Effector CD8-positive, alpha-beta T cell (primary cell): ENCODE measurements at regions not wholly inside any gene's neighbourhood (a gene's known extent, or its start where the extent isn't known, plus 50 kb on each side); places are given as distances from the start of the nearest gene placed in this dataset.
"Not testable (repeated sequence)": the region's sequence is repeated elsewhere in the genome, so short reads cannot be mapped to it uniquely, and the experiment has no call there.

Source experiments
- DNase-seq: peaks from one replicate; lab custom pipeline; 2025; lab: John Stamatoyannopoulos, UW

DNA sequence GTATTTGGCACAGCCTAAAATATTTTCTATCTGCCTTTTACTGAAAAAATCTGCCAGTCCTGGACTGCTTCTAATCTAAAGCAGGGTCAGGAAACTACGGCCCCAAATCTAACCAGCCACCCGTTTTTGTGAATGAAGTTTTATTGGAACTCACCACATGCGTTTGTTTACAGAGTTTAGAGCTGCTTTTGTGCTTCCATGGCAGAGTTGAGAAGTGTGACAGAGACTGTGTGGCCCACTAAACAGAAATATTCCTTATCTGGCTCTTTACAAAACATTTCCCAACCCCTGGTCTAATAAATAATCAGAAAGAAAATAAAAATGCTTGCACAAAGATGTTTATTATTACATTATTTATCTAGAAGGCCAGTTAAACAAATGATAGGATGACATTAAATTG, 110.2 kb downstream of the COPRS start:
- no peak for DNase-seq

DNA sequence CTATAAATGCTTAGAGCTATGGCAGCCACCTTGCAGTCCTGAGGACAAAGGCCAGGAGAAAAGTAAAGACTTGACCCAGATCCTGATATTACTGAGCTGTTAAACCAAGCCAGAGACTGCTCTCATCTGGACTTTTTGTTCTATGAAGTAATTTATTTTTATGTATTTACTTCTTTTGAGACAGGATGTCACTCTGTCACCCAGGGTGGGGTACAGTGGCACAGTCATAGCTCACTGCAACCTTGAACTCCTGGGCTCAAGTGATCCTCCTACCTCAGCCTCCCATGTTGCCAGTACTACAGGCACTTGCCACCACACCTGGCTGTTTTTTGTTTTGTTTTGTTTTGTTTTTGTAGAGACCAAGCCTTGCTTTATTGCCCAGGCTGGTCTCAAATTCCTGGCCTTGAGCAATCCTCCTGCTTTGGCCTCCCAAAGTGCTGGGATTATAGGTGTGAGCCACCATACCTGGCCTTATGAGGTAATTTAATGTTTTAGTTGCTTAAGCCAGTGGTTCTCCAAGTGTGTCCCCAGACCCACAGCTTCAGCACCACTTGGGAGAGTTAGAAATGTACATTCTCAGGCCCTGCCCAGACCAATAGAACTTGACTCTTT, 112.1 kb downstream of the COPRS start:
- no peak for DNase-seq

DNA sequence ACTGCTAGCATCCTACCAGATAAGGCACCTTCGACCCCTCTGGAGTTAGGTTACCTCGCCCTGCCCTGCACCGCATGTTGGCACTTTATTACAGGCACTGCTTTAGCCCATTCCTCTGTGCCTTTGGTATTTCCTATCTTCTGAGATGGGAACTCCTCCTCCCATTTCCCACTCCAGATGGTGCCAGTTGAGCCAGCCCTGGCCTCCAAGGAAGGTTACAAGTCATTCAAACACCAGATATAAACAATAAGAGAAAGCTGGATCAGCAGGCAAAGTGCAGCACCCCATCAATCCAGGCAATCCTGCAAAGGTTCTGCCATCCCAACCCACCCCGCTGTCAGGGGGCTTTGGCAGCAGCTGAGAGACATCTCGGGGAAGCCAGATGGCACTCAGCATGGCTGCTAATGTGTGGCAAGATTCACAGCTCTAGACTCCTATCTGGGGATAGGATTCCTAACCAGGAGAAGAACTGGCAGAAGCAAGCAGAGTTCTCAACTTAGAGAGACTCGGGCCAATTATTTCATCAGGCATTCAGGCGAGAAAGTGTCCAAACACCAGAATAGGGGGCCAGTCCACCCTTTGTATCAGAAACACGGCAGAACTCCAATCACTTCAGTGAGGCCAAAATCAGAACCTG, 113.0 kb downstream of the COPRS start:
- no peak for DNase-seq

DNA sequence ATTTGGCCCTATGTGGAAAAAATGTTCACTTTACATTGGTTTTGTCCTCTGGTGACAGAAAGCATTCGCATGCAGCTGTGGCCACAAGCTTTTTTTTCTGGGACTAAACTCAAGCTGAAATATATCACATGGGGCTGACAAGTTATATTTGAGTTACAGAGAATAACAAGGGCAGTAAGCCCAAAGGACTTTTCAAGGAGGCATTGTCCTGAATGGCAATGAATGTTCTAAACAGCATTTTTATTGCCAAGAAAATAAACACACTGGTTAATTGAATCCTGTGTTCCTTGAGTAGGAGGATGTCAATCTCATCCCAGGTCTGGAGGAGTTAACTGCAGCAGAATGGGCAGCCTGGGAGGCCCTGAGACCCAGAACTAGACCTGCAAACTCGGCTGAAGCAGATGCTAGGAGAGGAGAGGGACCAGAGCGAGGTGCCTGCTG, 114.5 kb downstream of the COPRS start:
- no peak for DNase-seq

DNA sequence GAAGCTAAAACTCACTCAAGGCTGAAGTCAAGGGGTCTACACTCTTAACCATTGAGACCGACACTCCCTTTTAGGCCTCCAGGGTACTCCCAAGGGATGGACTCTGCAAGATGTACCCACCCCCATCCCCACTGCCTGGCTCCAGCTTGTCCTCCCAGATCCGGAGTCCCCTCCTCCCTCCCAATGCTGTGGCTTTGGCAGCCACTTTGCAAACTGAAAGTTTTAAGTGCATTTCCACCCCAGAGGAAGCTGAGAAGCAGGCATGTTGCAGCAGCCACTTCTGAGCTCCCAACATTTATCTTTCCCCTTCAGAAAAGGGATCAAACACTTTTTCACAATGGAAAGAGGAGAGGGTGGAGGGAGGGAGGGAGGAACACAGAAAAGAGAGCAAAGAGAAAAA, 115.2 kb downstream of the COPRS start:
- DNase-seq: no peak

DNA sequence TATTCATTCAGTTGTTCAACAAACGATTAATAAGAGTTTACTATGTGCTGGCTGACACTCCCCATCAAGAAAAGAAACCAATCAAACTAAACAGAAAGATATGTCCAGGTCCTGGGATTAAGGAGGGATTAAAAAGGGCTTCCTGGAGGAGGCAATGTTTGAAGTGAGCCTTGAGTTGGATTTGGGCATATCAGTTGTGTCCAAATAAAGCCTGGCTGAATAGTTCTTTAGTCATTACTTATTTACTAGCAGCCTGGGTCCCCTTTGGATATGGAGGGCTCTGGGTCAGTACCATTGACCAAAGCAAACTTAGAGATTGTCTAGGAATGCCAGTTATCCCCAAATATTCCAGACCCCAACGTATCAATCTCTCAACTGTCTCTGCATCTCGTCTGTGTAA, 117.7 kb downstream of the COPRS start:
- DNase-seq: no peak

DNA sequence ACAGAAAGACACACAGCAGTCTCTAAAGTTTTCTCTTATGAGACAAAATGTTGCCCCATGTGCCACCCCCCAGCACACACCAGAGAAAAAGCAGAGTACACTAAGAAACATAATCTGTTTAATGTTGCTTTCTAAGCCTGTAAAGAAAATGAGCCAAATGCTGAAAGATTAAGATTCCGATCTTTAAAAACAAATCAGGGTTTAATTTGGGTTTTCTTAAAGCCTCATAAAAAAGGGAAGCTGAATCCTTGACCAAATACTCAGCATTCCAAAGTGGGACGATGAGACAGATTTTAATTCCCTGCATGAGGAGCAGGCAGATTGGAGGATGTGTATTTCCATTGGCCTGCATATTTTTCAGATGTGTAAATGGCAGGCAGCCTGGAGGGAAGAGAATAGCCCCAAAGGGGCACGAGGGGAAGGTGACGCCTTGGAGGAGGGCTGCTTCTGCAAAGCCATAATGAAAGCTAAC, 118.4 kb downstream of the COPRS start:
- no peak for DNase-seq

DNA sequence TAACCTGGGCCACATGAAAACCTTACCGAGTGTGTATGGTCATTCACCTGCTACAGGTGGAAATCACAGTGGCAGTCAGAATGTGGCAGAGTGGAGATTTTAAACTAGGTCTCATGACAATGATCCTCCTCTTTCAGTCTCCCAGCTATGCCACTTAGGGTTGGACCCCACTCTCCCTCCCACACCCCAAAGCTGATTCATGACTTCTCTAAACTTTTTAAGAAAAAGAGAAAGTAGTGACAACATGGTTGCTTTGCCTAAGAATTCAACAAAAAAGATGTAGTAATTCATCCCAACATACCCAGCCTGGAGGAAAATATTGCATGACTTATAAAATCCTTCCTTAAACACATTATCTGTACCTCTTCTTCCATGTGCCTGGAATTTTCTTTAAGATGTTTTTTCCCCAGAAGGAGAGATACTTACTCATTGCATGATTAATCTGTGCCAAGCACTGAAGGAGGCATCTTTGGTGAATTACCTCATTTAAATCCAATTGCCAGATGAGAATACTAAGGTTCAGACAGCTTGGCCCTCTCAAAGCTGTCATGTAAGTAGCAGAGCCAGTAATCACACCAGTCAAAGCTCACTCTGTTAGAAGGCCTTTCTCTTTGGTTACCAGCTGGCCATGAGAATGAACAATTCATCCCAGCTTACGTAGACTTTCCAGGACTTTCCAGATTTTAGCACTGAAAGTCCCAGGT, 119.9 kb downstream of the COPRS start:
- DNase-seq: no peak

DNA sequence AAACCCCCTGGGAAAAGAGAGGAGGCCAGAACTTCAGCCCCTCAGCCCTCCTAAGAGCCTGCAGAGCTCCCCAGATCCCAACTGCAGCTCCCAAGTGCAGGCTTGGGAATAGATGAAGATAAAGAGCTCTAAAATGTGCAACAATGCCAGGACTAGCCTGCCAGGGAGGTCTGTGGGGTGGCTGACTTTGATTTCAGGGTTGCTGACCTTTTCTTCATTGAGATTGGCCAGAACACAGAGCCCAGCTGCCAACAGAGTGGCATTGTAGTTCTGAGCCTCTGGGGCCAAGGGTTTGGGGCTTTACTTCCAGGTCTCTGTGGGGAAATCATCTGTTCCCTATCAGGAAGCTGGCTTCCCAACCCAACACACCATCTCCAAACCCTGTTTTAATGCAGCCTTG, 120.6 kb downstream of the COPRS start:
- no peak for DNase-seq

DNA sequence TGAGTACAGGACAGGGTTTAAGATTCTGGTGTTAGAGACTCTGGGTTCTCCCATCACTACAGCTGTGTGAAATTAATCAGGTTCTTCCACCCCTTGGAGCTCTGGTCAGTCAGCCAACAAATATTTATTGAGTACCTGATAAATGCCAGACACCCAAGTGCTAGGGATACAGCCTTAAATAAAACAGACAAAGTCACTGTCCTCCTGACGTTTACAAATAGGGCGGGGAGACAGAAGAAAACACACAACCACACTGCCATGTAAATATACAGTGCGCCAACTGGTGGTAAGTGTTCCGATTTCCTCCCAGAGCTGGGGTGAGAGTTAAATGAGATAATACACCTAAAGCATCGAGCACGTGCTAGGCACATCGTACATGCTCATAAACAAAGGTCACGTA, 121.0 kb downstream of the COPRS start:
- no peak for DNase-seq

DNA sequence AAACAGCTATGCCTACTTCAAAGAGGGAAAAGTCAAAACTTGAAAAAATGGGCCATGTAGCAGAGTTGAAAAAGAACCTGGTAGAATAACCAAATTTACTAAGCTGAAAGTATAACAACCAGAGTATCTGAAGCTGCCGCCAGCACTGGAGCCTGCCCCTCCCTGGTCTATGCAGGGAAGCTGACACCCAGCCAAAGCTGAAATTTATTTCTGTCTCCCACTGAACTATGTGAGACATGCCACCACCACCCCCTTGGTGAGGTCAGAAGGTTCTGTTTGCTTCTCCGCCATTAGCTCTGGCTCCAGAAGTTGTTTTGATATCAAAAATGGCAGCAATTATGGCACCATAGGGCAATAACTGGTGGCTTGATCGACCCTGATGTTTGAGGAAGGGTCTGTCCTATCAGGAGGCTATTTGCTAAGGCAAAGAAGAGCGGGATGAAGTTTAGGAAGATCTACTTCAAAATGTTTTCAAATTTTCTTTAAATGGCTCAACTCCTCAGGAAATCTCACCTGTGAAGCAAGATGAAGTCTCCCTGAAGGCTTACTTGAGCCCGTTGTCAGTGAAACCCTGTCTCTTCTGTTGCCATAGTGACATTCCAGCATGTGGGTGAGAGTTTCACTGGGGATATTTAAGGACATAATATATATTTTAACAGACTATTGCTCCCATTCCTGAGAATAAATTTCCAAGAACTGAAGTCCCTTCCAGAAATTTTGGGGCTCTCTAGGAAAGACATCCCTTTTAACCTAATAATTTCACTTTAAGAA, 122.0 kb downstream of the COPRS start:
- DNase-seq: no peak

DNA sequence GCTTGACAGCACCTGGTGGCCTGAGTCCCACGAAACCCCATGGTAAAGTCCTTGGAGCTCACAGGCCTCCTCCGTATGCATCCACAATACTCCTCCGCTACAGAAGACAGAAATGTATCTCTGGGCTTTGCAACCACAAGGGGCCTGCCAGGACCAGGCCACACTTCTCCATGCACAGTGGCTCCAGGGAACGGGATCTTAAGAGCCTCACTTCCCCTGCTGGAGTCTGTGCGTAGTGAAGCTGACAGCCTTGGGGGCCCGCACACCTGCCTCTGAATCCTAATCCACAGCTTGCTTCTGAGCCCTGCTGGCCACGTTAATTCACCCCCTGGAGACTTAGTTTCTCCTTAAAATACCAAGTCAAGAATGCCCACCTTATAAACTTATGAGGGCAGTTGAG, 125.7 kb downstream of the COPRS start:
- no peak for DNase-seq

DNA sequence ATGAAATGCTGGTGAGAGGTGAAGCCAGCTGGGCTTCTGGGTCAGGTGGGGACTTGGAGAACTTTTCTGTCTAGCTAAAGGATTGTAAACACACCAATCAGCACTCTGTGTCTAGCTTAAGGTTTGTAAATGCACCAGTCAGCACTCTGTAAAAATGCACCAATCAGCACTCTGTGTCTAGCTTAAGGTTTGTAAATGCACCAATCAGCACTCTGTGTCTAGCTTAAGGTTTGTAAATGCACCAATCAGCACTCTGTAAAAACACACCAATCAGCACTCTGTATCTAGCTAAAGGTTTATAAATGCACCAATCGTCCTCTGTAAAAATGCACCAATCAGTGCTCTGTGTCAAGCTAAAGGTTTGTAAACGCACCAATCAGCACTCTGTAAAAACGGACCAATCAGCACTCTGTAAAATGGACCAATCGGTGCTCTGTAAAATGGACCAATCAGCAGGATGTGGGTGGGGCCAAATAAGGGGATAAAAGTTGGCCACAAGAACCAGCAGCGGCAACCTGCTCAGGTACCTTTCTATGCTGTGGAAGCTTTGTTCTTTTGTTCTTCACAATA, 127.4 kb downstream of the COPRS start:
- DNase-seq: not testable (repeated sequence)

DNA sequence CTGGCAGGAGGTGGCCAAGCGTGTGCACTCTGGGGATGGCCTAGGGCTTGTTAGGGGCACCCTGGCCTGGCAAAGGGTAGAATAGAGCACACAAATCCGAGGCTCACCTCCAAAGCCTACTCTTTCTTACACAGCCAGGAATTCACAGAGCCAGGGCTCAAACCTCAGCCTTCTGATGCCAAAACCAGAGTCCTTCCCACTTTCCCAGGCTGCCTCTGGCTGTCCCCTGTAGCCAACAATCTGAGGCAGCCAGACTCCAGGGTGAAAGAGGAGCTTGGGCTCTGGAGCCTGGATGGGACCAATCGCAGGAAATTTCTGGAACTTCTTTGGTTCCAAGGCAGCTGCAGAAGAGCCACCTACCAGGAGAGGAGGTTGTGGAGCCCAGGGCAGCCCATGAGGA, 127.9 kb downstream of the COPRS start:
- no peak for DNase-seq

DNA sequence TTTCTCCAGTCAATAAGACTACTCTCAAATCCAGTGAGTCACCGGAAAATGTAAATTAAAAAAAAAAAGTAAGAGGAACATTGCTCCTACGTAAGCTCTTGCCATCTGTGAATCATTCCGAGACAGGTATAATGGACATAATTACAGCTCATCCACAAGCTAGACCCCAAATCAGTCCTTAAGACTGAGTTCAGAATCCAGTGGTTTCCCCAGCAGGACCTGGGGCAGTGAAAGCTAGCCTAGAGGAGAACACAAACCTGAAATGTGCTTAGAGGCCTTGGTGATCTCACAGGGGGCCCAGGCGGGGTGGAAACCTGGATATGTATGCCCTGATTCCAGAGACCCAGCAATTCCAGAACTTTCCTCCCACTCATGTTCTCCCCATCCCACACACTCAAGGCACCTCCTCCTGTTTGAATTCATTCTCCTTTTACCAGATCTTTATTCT, 132.0 kb downstream of the COPRS start:
- no peak for DNase-seq

DNA sequence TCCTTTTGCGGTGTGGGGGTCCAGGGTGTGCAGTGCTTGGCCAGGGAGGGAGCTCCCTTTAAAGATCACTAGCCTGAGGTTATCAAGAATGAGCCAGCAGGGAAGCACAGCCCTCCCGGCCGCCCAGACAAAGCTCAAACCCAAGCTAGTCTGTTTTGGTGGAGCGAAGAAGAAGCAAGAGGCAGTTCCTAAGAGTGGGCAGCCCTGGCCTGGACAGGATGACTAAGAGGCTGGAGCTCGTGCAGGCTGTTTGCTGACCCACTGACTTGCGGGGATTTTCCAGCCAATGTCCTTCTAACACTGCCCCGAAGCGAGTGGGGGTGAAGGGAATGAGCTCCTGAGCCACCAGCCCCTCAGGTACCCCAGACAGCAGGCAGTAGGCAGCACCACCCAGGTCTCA, 134.4 kb downstream of the COPRS start:
- no peak for DNase-seq

DNA sequence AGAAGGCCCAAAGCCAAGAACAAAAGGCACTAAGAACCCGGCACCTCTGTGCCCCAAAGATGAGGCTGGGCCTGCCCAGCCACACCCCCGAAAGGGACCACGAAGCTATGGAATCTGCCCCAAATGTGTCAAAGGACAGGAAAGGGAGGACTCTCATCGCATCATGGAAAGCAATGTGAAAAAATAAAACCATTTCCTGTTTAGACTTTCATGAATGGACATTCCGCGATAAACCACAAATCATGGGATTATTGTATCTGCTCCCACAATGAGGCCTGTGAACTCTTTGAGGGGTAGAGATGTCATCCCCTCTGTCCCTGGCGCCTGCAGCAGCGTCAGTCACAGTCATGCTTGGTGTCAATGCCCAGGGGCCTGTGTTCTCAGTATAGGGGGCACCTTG, 135.0 kb downstream of the COPRS start:
- no peak for DNase-seq

DNA sequence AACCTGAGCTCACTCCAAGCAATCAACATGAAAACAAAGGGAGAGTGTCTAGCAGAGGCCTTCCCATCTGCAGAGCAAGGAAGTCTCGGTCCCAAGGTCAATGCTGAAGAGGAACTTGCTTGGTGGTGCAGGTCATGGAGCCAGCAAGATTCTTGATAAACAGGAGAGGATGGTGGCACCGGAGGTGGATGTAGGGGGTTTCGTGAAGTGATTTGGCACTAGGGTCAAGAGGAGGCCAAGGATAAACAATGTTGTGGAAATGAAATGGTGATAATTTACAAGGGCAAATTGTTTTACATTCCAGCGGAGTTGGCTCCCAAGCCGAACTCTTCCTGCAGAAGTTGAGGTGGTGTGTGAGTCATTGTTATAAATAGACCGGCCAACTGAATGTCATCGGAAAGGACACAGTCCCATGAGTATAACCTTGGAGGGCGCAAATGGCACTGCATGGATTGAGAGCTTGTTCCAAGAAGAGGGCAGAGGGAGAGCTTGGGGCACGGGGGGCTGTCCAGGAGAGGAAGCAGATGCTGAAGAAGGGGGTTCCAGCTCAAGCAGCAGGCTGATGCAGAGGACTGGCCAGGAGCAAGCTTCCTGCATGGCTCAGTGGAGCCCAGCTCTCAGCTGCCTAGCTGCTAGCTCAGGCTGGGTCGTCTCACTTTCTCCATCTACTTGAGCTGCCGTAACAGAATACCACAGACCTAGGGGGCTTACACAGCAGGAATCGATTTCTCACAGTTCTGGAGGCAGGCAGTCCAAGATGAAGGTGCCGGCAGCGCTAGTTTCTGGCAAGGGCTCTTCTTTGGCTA, 136.6 kb downstream of the COPRS start:
- no peak for DNase-seq

DNA sequence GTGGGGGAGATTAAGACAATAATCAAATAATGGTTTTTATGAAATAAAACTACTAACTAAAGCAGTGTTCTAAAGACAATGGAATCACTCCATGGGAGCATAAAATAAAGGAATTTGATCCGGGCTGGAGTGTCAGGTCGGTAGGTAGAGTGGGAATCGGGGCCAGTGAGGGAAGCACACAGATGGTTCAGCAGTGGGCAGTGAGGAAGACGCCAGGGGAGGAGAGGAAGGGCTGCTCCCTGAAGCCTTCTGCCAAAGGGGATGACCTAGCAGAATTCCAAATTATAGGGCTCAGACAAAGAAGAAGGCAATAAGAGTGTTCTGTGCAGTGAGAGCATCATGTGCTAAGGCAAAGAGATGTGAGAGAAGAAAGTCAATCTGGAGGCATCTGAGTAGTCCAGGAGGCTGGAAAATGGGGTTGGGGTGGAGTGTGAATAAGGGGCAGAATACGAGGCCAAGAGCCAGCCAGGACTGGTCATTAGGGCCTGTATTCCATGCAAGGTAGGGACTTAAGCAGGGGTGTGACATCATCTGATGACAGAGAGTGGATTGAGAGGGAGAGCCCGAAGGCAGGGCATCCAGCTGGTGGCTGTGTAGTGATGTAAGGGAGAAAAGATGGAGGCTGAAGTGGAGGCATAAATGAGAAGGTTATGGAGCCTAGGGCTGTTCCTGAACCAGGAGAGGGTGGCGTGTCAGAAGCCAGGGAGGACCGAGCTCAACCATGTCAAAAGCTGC, 137.6 kb downstream of the COPRS start:
- DNase-seq: no peak

DNA sequence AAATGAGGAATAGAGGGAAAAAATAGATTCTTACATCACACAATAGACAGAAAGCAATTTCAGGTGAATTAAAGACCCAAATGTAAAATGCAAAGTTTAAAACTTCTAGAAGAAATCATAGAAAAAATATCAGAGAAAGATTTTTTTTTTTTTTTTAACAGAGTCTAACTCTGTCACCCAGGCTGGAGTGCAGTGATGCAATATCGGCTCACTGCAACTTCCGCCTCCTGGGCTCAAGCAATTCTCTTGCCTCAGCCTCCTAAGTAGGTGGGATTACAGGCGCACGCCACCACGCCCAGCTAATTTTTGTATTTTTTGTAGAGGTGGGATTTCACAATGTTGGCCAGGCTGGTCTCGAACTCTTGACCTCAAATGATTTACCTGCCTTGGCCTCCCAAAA, 141.8 kb downstream of the COPRS start:
- not testable (repeated sequence) for DNase-seq

DNA sequence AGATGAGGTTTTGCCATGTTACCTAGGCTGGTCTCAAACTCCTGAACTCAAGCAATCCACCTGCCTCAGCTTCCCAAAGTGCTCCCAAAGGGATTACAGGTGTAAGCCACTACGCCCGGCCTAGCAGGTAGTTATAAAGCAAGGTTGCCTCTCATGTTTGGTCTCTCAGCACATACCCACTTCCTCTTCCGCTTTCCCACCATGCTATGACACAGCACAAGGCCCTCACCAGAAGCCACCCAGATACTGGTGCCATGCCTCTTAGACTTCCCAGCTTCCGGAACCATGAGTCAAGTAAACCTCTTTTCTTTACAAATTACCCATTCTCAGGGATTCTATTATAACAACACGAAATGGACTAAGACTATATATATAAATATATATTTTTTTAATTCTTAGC, 143.6 kb downstream of the COPRS start:
- no peak for DNase-seq
